ENCODE measurements at regions not wholly inside any gene's neighbourhood (a gene's known extent, or its start where the extent isn't known, plus 50 kb on each side); places are given as distances from the start of the nearest gene placed in this dataset.

- TF ChIP-seq CTCF (IDR thresholded peaks at IDR 0.05) (no peak), POLR2A (IDR thresholded peaks at IDR 0.05) (no peak)
Measured at GRCh38 chr6:3536901-3537300, 80.1 kb upstream of the SLC22A23 start.
